GM19328 (cell line): ENCODE measurements at regions not wholly inside any gene's neighbourhood (a gene's known extent, or its start where the extent isn't known, plus 50 kb on each side); places are given as distances from the start of the nearest gene placed in this dataset.

ENCODE experiments used
- ATAC-seq: cut with Tn5 transposase; IDR thresholded peaks from one replicate; pipeline ENCODE4 v1.9.1; 2021; ENCODE audit warnings: mild to moderate bottlenecking, moderate library complexity; ENCODE audit not compliant: unreplicated experiment

GRCh38 chr10:78817361-78817760 is 251.4 kb upstream of the ZMIZ1 start:
- ATAC-seq, result no peak

- ATAC-seq, result no peak
Measured at GRCh38 chr10:78817804-78818203, 251.0 kb upstream of the ZMIZ1 start.

- no peak for ATAC-seq
Measured at GRCh38 chr10:78819361-78820006, 249.3 kb upstream of the ZMIZ1 start.

- no peak for ATAC-seq
Measured at GRCh38 chr10:78820007-78820362, 248.8 kb upstream of the ZMIZ1 start.

GRCh38 chr10:78821052-78821451 is 247.7 kb upstream of the ZMIZ1 start:
- no peak for ATAC-seq

GRCh38 chr10:78828647-78829539 is 239.9 kb upstream of the ZMIZ1 start:
- no peak for ATAC-seq

- ATAC-seq, result no peak
Measured at GRCh38 chr10:78829565-78829964, 239.2 kb upstream of the ZMIZ1 start.

GRCh38 chr10:78830062-78830975 is 238.4 kb upstream of the ZMIZ1 start:
- no peak for ATAC-seq

- no peak for ATAC-seq
Measured at GRCh38 chr10:78830976-78831375, 237.8 kb upstream of the ZMIZ1 start.

- ATAC-seq, result no peak
Measured at GRCh38 chr10:78831461-78831860, 237.3 kb upstream of the ZMIZ1 start.

GRCh38 chr10:78832281-78832680 is 236.5 kb upstream of the ZMIZ1 start:
- no peak for ATAC-seq

- no peak for ATAC-seq
Measured at GRCh38 chr10:78838141-78838657, 230.6 kb upstream of the ZMIZ1 start.

GRCh38 chr10:78843495-78843894 is 225.3 kb upstream of the ZMIZ1 start:
- no peak for ATAC-seq

- no peak for ATAC-seq
Measured at GRCh38 chr10:78844960-78845607, 223.7 kb upstream of the ZMIZ1 start.

GRCh38 chr10:78846071-78846470 is 222.7 kb upstream of the ZMIZ1 start:
- ATAC-seq, result no peak

- no peak for ATAC-seq
Measured at GRCh38 chr10:78846760-78847159, 222.0 kb upstream of the ZMIZ1 start.

GRCh38 chr10:78847485-78847884 is 221.3 kb upstream of the ZMIZ1 start:
- ATAC-seq, result no peak

GRCh38 chr10:78849115-78849514 is 219.7 kb upstream of the ZMIZ1 start:
- no peak for ATAC-seq

- no peak for ATAC-seq
Measured at GRCh38 chr10:78849731-78850130, 219.0 kb upstream of the ZMIZ1 start.

GRCh38 chr10:78850644-78851435 is 217.9 kb upstream of the ZMIZ1 start:
- ATAC-seq, result no peak
